Stimulated activated CD4-positive, alpha-beta T cell treated with anti-CD3 and anti-CD28 coated beads, Interleukin-4, amount 100 ng/mL, for 48 hours (primary cell): ENCODE measurements at regions not wholly inside any gene's neighbourhood (a gene's known extent, or its start where the extent isn't known, plus 50 kb on each side); places are given as distances from the start of the nearest gene placed in this dataset.
A peak's percentile ranks its signal among the peaks of the same experiment; 100 is the strongest.

Experiments
- DNase-seq, 2 donors: peaks; one replicate each; pipeline ENCODE4 v3.0.0-alpha.2; 2020; ENCODE audit warnings: low read depth in 2 of 2

DNA sequence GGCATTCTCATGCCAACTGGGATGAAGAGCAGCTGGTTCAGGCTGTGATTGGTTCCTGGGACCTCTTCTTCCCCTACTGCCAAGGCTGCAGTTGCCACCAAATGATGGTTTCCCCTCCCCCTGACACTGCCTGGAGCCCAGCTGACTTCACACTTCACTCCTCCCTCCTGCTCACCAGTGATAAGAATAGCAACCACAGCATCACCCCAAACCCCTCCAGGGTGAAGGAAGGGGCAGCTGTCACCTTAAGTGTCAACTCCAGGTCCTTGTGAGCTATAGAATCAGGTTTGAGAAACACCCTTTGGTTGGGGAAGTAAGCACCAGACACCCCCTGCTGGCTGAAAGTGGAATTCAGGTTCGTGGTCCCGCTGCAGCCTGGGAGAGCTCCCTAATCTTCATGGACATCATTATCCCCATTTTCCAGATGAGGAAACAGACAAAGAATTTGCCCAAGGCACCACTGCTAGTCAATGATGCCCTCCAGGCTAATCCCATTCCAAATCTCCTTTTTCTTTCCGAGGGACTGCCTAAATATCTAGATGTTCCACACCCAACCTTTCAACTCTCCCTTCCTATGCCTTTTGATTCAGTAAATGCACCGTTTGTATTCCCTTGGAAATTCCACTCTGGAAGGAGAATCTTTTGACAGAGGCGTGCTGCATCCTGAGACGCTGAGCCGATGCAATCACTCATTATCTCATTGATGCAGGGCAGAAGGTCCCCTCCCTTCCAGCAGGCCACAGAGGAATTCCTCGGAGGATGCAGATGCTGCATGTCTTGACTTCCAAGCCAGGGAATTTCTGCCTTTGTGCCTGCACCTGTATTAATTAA, 50.6 kb upstream of the UQCRFS1 start:
- DNase-seq, result peak; percentile 33 to 51

DNA sequence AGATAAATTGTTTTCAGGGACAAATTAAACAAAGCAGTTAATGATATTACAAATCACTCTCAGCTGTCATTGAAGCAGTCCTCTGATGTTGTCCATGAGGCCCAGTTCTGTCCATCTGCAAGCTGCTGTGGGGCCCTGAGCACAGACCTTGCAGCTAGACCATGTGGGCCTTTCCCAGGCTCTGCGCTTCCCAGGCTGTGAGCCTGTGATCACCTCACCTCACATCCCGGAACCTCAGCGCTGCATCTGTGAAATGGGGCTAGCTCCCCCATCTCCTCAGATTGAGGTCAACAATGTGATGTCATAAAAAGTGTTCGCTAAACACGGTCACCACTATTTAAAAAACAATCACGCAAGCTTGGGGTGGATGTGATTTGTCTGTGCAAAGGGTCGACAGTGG, 51.9 kb upstream of the UQCRFS1 start:
- DNase-seq, result no peak

DNA sequence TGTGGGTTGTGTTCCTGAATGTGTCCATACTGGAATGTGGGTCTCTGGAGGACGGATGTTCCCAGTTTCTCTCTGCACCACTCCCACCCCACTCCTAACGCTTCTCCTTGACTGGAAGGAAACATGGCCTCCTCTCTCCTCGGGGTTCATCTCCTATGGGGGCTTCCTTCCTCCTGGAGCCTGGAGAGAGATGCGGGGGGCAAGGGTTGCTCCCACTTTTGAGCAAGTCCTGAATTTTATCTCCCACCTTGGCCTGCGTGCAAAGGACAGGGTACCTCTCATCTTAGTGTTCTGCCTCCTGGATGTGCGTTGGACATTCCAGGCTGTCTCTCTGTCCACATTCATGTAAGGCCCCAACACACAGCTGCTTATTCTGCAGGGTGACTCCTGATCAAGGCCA, 52.5 kb upstream of the UQCRFS1 start:
- DNase-seq, result no peak

DNA sequence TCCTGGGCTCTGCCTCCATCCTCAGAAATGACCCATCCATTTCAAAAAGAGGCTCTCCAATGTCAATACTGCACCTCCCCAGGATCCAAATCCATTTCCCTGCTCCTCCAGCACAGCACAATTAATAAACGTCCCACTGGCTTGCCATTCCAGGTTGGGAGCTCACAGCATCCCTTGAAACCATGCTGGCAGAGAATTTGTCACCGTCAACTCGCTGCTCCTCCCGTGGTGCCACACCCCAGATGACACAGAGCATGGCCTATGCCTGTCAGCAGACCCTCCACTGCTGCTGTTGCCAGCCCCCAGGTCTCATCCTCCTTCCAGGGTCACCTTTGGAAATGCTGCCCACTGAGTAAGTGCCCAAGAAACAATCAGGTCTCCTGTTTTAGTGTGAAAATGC, 53.0 kb upstream of the UQCRFS1 start:
- DNase-seq, result no peak

DNA sequence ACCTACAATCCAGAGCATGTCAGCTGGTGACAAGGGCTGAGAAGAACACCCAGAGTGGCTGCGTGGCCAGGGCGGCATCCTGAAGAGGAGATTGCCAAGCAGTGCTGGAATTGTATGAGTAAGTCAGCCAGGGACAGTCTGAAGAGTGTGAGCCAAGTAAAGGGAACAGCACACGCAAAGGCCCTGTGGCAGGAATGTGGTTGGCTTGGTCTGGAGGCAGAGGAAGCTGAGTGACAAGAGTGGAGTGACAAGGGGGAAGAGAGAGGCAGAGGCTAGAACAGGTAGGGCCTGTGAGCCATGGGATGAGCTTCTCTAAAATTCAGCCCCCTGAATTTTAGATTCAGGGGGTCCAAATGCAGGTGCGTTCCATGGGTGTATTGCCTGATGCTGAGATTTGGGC, 53.7 kb upstream of the UQCRFS1 start:
- DNase-seq, result no peak

DNA sequence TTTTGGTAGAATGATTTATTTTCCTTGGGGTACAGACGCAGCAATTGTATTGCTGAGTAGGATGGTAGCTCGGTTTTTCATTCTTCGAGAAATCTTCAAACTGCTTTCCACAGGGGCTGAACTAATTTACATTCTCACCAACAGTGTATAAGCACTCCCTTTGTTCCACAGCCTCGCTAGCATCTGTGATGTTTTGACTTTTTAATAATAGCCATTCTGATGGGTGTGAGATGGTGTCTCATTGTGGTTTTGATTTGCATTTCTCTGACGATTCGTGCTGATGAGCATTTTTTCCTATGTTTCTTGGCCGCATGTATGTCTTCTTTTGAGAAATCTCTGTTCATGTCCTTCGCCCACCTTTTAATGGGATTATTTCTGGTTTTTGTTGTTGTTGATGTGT, 54.8 kb upstream of the UQCRFS1 start:
- DNase-seq, result no peak

DNA sequence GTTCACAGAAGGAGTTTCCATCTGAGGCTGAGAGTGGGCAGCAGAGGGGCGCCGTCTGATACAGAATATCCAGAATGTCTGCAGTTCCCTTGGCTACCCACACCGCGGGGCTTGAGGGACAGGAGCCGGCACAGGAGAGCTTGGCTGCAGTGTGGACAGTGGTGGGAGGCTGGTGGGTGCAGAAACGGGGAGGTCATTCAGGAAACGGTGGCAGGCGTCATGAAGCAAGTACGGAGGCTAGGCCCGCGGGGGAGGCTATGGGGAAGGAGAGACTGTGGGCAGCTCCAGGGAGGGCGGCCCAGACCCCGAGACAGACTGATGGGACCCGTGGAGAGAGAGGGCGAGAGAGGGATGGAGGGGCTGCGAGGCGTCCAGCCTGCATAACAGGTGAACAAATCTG, 55.2 kb upstream of the UQCRFS1 start:
- DNase-seq, result no peak

DNA sequence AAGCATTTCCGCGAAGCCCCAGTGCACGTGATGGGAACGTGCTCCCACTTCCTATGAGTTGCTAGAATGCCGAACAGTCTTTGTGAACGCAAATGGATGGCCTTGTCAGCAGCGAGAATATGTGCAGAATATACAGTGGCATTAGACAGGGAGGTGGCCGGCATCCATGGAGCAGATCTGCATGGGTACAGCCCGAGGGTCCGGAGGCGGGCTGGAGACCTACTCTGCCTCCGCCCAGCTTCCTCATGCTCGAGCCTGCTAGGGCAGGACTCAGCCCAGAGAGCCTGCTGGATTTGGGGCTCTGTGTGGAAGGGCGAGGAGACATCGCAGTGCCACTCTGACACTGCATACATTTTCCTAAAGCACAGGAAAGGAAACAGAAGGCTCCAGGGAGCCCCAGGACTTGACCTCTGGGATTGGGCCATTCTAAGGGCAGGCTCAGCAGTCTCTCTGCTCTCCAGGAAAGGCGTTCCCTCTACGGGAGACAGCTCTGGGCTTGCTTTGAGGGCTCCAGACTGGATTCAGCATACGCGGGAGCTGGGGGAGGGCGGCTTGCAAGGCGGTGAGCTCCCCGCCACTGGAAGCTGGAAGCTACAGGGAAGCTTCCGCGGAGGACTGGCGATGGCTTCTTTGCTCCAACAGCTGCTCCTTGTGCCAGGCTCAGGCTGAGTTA, 55.9 kb upstream of the UQCRFS1 start:
- DNase-seq, result no peak

DNA sequence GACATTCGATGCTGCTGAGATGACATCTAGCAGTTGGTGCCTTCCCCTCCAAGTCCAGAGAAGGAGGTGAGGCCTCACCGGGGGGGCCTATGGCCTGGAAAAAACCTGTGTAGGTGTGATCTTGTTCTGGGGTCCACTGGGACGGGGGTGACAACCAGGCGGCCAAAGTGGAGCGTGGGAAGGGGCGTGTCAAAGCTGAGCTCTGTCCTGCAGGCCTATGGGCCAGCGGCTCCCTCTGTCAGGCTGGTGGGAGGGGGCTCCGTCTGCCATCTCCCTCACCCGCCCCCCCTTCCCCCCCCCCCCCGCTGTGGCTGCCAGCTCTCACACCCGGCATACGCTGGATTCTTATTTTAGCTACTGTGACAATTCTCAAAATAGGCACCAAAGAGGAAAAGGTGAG, 56.7 kb upstream of the UQCRFS1 start:
- no peak for DNase-seq

DNA sequence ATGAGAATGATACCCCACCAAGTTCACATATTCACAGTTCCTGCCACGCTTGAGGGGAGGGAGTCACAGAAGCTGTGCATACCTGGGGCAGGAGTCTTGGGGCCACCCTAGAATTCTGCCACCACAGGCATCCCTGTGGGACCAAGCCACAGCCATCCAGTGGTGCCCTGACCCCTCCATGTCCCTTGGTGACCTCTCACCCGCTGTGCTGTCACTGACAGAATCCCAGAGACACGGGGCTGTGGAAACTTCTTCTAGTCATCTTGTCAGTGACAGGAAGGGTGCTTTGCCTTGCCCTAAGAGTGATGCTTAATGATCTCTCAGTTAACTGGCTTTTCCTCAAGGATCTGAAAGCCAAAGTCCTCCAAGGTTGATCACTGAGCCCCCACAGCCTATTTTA, 58.4 kb upstream of the UQCRFS1 start:
- no peak for DNase-seq

DNA sequence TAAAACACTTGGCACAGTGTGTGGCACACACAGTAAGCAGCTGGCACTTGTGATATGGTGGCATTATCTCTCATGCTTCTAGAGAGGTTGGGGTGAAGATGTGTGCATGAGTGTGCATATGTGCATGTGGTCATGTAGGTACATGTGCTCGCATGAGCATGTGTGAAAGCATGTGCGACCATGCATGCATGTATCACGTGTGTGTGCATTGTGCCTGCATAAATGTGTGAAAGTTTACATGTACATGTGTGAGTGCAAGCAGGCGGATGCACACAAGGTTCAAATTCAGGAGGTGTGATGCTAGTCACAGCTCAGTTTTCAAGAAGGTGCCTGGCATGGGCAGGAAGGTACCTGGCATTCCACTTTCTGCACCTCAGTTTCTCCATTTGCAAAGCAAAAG, 59.0 kb upstream of the UQCRFS1 start:
- no peak for DNase-seq

DNA sequence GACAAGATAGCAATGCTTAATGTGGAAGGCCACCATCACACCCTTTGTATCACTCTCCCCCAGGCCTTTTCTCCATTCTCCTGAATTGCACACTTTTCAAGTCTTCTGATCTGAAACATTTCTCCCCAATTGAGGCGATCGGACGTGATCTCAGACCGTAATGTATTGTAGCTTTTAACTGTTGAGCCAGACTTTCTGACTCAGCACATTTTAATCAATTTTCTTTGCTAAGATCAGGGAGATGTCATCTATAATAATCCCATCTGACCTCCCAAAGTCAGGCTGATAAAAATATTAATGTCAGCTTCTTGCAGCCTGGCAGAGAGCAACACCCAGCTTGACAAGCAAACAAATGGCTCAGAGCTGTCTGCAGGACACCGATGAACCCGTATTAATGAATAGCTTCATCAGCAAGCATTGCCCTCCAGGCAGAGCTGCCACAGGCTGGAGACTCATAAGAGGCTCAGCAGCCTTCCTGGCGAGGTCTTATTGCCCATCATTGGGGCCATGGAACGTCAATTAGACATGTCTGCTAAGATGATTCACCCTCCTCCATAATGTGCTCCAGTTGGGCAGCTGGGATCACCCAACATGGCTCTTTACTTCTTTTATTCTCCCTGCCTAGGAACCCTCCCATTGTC, 60.2 kb upstream of the UQCRFS1 start:
- no peak for DNase-seq

DNA sequence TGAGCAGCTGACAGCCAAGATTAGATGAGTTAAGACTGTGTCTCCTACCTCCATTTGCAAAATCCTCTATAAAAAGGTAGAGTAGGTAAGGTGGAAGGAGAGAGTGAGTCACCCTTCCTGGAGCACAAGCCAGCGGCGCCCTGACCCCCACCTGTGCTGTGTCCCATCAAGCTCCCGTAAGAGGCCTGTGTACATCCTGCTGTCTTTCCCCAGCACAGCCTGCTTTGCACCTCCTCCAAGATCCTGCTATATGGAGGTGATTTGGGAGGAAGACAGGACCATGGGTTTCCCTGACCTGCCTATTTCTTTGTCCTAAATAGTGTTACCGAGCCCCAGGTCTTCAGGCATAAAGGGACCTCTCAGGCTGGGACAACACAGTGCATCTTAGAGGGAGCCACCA, 62.3 kb upstream of the UQCRFS1 start:
- no peak for DNase-seq

DNA sequence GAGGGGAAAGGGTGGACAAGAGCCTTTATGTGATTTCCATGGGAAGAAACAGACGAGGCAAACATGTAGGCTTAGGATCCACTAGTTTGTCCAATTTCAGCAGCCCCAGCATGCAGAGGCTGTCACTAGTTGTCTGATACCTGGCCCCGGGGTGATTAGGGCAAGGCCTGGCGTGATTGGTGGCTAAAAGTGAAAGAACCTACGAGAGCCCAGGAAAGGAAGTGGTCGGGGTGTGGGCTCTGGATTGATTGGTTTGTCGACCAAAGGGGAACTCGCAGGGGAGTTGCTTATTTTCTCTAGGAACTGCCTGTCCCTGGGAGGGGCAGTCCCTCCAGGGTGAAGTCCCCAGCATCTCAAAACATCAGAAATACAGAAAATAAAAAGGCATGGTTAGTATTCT, 64.2 kb upstream of the UQCRFS1 start:
- peak; percentile 12 to 32 for DNase-seq

DNA sequence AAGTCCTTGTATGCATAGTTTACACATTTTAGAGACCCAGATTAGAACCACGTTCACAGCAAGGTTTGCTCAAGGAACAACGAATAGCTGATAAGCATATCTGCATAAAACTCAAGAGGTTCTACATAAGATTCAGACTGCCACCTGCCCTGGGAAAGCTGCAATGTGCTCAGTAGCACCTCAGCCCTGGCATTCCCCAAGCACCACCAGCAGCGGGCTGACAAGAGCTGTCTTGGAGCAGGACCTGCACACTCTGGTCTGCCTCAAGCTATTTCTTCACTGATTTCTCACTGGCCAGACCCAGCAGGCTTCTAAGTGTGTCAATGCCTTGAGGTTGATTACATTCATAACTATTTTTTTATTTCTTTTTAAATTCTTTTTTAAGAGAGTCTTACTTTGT, 65.8 kb upstream of the UQCRFS1 start:
- DNase-seq, result no peak

DNA sequence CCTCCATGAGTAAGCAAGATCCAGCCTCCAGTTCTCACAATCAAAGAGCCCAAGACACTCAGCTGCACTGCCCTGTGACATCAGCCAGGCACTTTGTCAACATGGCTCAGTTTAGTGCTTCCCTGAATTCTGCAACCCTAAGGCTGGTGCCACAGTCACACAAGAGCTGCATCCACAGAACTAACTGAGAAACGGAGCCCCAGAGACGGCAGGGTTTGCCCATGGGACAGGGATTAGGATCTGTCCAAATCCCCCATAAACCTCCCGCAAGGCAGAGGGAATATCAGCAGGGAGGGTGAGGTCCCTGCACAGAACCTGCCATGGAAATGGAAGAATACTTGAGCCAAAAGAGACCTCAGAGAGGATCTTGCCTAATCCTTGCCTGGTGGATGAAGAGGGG, 70.4 kb upstream of the UQCRFS1 start:
- no peak for DNase-seq

DNA sequence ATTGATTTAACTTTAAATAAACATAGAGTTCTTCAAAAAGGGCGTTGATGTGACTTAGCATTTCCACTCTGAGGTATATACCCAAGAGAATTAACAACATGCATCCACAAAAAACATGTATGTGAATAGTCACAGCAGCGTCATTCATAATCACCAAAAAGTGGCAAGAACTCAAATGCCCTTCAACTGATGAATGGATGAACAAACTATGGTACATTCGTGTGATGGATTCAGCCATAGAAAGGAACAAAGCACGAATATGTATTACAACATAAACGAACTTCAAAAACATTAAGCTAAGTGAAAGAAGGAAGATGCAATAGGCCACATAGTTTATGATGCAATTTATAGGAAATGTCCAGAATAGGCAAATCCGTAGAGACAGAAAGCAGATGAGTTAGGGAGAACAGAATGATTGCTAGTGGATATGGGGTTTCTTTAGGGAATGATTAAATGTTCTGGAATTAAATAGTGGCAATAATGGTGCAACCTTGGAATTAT, 72.3 kb upstream of the UQCRFS1 start:
- DNase-seq, result no peak

DNA sequence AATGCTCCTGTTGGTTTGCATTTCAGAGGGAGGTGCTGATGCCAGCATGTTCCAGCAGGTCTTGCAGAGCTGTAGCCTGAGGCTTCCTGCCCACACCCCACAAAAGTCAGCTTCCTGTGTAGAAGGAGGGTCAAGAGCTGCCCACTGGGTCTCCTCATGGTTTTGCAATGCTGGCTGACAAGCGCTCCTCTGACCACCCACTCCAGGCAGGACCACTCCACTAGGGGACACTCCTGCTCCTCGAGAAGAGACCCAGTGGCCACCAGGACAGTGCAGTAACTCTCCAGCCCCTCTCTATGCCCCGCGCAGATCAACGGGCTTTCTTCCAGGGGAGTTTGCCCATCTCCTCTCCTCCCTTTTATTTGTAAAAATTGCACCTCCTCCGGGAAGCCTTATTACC, 72.9 kb upstream of the UQCRFS1 start:
- no peak for DNase-seq

DNA sequence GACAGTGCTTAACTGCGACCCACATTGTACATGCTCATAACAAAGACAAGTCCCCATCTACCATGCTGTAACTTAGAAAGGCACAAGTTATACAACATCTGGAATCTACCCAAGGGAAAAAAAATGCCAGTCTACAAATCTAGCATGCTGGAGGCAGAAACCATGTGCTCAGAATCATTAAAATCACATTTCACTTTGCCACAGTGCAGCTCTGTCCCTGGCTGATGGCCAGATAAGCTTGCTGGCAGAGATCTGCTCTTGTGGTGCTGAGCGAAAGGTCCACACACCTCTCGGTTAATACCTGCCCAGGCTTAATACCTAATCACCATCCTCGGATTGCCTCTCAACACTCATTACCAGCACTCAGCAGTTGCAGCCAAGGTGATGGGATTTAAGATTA, 74.1 kb upstream of the UQCRFS1 start:
- no peak for DNase-seq

DNA sequence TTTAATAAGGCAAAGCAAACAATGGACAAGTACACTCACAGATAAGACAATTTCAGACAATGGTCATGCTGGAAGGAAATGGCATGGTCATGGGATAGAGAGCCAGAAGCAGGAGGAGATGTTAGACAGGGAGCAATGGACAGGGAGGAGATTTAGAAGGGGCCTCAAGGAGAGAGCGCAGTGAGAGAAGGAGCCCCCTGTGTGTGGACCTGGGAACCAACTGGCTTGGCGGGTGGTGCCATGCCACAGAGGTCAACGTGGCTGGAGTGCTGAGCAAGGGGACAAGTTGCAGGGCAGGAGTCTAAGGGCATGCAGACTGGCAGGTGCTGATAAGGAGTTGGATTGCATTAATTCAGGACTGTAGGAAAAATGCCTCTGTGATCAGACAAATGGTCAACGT, 75.3 kb upstream of the UQCRFS1 start:
- no peak for DNase-seq

DNA sequence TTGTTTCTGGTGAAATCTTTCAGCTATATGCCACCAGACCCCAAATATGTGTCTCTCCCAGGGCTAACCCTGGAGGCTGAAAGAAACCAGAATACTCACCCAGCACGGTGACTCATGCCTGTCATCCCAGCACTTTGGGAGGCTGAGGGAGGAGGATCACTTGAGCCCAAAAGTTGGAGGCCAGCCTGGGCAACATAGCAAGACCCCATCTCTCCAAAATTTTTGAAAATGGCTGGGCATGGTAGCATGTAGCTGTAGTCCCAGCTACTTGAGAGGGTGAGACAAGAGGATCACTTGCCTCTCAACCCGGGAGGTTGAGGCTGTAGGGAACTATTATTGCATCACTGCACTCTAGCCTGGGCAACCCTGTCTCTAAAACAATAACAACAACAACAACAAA, 76.1 kb upstream of the UQCRFS1 start:
- DNase-seq, result no peak

DNA sequence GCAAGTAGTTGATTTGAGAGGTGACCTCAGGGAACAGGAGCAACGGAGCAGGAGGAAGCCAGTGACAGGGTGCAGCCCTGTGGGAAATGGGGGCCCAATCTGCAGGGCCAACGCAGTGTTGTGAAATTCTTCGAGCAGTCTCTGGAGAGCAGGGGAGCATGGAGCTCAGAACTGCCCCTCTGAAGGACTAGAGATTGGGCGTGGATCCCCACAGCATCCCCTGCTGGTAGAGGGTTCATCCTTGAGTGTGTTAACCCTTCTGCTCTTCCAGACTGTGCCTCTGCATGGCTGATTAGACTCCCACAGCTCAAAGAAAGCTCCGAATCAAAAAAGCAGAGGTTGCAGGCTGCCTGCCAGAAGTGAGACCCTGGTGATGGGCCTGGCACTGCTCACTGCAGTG, 77.9 kb upstream of the UQCRFS1 start:
- no peak for DNase-seq

DNA sequence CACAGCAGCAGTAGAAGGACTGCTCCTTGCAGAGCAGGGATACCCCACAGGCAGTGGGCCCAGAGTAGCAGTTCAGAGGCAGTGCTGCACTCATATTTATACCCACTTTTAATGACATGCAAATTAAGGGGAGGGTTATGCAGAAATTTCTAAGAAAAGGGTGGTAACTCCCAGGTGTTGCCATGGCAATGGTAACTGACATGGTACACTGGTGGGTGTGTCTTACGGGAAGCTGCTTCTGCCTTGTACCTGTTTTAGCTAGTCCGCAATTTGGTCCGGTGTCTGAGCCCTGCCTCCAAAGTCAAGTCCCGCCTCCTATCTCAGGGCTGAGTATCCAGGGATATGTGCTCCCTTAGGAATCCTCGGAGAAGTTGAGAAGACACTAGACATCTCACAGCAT, 79.2 kb upstream of the UQCRFS1 start:
- no peak for DNase-seq
